ENCODE measurements at regions not wholly inside any gene's neighbourhood (a gene's known extent, or its start where the extent isn't known, plus 50 kb on each side); places are given as distances from the start of the nearest gene placed in this dataset.

- TF ChIP-seq POLR2AphosphoS5 (IDR thresholded peaks at IDR 0.05) = no peak
- no peak for TF ChIP-seq POLR2A (IDR thresholded peaks at IDR 0.05; ENCODE audit: low read depth)
- no peak for TF ChIP-seq CTCF (IDR thresholded peaks at IDR 0.05)
These were observed 416.0 kb downstream of the PRDM5 start for GRCh38 chr4:120506536-120506935.
